GM12864 (cell line): ENCODE measurements at regions not wholly inside any gene's neighbourhood (a gene's known extent, or its start where the extent isn't known, plus 50 kb on each side); places are given as distances from the start of the nearest gene placed in this dataset.

Experiments used
- DNase-seq: peaks from one replicate; pipeline ENCODE4 v3.0.0-alpha.2; 2011; ENCODE audit warnings: low read depth
- H3K4me3 ChIP-seq: 2 replicates; pipeline ENCODE4 v1.5.1; 2011; ENCODE audit warnings: mild to moderate bottlenecking, low read depth, low read length, control low read depth
- CTCF ChIP-seq: IDR thresholded peaks from 2 replicates; pipeline ENCODE4 v1.5.1; 2011; ENCODE audit warnings: low read depth, mild to moderate bottlenecking, moderate library complexity, low read length, control low read depth, inconsistent platforms; ENCODE audit errors: missing control alignments

DNA sequence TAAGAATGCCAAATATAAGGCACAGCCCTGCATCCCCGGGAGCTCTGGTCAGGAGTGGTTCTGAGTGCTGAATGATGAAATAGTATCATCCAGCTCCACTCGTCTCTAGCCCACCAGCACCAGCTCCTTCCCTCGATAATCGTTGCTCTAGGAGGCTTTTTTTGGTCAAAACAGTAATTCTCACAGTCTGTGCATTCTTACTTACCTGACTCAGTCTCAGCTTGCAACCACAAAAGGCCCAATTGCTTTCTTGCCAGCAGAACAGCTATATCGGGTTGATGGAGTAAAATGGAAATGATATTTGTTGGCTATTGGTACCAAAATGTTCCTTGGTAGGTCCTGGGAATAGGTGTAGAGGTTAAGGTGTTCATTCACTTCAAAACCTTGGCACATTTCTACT, 94.8 kb downstream of the BMP4 start:
- no peak overlapping the region for H3K4me3 ChIP-seq
- no peak for TF ChIP-seq CTCF
- no peak for DNase-seq

- no peak for DNase-seq
- no peak for TF ChIP-seq CTCF
- no peak overlapping the region for H3K4me3 ChIP-seq
These were observed 98.3 kb downstream of the BMP4 start for GRCh38 chr14:53858345-53858684.

- no peak for DNase-seq
- no peak overlapping the region for H3K4me3 ChIP-seq
- no peak for TF ChIP-seq CTCF
These were observed 98.8 kb downstream of the BMP4 start for GRCh38 chr14:53857625-53858344.

DNA sequence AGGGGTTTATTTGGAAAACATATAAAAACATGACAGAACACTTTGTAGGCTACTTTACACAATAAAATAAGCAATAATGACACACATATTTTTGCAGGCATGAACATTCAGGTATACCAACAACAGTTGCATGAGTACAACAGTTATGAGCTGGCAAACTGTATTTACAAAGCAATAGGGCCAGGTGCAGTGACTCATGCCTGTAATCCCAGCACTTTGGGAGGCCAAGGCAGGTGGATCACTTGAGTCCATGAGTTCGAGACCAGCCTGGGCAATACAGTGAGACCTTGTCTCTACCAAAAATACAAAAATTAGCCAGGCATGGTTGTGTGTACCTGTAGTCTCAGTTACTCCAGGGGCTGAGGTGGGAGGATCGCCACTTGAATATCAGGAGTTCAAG, 101.1 kb downstream of the BMP4 start:
- no peak overlapping the region for H3K4me3 ChIP-seq
- TF ChIP-seq CTCF: no peak
- no peak for DNase-seq

GRCh38 chr14:53855127-53855526, 101.5 kb downstream of the BMP4 start:
- no peak for TF ChIP-seq CTCF
- DNase-seq: no peak
- H3K4me3 ChIP-seq: no peak overlapping the region

- no peak for DNase-seq
- no peak for TF ChIP-seq CTCF
- H3K4me3 ChIP-seq: no peak overlapping the region
These were observed 105.1 kb downstream of the BMP4 start for GRCh38 chr14:53851394-53852090.
